HG02678 (cell line): ENCODE measurements at regions not wholly inside any gene's neighbourhood (a gene's known extent, or its start where the extent isn't known, plus 50 kb on each side); places are given as distances from the start of the nearest gene placed in this dataset.
"Not testable (repeated sequence)": the region's sequence is repeated elsewhere in the genome, so short reads cannot be mapped to it uniquely, and the experiment has no call there.

Experiments
- ATAC-seq: cut with Tn5 transposase; IDR thresholded peaks from one replicate; pipeline ENCODE4 v1.9.1; 2021; ENCODE audit warnings: mild to moderate bottlenecking, moderate library complexity; ENCODE audit not compliant: unreplicated experiment

DNA sequence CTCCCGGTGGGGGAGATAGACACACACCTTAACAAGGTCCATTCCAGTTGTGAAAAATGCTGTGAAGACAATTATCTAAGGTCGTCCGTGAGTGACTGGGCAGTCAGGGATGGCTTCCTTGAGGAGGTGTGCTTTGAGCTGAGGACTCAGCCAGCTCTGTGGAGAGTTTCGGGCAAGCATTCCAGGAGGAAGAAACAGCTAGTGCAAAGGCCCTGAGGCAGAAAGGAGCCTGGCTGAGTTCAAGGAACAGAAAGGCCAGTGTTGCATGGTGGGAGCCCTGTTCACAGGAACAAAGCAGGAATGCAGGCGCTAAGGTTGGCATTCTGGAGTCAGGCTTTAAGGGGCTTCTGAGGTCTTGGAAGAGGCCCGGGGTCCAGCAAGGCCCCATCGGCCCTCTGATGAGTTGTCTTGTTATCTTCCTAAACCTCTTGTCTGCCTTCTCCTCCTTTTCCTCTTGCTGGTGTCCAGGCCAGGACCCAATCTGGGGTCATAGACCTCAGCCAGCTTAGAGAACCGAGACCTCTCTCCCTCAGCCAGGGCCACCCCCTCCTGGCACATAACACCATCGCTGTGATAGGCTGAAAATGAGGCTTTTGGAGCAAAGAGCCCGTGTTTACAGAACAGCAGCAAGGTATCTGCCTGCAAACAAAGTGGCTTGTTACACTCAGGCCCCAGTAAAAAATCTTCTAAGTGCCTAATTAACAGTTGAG is 270.2 kb upstream of the MVB12B start:
- no peak for ATAC-seq

DNA sequence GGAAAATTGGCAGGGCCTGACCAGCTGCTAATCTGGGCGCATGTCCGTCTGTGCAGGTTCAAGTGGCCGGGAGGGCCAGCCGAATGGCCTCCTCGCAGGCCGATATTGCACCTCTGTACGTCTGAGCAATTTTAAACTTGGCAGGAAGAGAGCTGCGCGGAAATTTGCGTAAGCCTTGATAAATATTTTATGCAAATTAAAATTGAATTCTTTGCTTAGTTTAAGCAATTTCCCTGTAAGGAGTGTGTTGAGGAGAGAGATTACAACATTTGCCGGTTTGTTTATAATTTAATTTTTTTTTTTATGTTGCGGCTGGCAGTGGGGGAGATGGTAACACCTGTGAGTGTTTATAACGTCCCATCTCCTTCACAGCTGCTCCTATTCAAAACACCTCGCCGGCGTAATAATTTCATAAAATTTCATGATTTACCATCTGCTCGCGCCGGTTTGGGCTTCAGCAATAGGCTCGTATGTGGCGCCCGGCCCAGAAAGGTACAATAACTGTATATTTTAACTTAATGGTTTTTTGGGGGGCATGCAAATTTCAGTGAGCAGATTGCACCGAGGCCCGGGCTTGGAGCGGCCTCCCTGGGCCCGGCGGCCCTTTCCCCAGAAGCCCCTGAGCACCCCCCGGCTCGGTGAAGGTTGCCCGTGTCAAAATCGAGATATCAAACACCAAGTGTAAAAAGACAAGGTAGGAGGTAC is 269.4 kb upstream of the MVB12B start:
- ATAC-seq = no peak

DNA sequence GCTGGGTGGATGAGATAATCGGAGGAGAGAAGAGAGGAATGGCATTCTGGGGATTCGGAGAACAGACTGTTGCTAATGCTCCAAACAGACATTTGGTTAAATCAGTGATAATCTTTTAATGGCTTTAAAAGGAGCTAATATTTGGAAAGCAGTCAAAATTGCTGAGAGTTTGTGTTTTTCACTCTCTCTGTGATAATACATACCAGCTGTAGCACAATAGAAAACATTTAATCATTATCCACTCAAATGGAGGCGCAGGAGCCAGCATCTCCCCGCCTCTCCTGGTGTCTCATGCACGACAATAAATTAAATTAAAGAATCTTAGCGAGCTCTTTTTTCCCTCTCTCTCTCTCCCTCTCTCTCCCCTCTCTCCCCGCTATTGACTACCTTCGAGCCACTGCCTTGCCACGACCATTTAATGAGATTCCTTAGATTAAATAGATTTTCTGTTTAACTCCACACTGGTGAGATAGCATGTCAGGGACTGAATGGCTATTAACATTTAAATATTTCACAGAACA is 268.6 kb upstream of the MVB12B start:
- no peak for ATAC-seq

DNA sequence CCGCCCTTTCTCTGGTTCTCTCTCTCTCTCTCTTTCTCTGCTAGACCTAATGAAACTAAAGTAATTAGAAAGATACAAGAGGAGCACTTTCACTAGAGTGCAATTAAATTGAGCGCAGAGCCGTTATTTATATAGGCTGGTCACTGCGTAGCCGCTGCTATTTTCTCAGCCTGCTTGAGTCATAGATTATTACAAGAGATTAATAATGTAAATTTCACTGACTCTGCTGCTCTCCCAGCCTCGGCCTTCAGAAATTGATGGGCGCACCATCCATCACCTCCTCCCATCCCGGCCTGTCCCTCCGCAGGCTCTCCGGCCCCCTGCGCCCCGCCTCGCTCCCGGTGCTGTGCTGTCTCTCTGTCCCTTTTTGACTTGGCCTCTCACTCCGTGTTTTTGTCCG is 268.0 kb upstream of the MVB12B start:
- ATAC-seq = no peak

DNA sequence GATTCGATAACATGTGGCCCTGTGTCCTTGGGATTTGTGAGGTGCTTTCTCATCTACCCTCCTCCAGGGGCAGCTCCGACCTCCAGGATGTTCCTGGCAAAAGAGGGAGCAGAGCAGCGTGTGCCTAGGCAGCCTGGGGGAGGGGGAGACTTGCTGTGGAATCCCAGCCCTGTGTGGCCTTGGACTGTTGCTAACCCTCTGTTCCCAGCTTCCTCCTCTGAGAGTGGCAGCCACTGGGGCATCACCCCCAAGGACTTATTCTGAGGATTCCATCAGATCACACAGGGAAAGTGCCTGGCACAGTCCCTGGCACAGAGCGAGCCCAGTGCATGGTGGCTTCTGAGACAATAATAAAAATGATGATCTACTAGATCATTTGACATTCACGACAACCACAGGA is 265.1 kb upstream of the MVB12B start:
- ATAC-seq = no peak

DNA sequence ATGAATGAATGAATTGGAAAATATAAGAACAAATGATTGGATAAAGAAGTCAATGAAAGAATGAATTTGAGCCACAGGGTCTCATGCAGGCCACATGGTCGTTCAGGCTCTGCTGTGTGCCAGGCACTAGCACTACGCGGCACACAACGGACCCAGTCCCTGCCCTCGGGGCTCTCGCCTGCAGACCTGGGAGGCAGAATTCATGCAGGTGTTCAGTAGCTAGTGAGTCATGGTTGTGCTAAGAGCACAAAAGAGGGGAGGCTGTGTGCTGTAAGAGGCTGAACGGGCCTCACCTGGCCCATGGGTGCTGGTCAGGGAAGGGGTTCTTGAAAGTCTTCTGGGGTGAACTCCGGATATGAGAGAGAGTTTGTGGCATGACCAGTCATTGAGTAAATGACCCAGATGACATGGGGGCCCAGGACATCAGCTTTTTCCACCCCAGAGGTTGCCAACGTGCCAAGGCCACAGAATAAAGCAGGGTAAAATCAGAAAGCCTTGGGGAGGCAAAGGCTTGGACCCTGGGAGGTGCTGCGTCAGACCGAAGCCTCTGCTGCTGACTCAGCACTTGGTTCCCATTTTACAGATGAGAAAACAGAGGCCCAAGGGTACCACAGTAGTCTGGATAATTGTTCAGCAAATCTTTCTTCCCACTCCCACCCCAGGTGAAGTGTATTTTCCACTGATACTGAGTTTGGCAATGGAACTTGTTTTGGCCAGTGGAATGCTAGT is 264.3 kb upstream of the MVB12B start:
- ATAC-seq = no peak

DNA sequence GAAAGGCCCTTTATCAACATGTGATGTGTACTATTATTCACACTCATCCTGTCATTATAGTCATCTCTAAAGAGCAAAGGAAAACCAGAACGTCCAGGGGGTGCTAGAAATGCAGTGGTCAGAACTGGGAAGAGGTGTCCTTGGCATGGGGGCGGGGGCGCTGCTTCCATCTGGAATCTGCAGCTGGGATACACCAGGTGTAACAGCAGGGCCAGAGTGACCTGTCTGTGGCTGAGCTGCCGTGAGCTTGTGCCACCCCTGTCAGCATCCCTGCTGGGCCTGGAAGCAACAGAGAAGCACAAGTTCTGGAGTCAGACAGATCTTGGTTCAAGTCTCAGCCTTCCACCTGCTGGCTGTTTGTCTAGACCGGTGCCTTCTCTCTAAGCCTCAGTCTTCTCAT is 263.3 kb upstream of the MVB12B start:
- no peak for ATAC-seq

DNA sequence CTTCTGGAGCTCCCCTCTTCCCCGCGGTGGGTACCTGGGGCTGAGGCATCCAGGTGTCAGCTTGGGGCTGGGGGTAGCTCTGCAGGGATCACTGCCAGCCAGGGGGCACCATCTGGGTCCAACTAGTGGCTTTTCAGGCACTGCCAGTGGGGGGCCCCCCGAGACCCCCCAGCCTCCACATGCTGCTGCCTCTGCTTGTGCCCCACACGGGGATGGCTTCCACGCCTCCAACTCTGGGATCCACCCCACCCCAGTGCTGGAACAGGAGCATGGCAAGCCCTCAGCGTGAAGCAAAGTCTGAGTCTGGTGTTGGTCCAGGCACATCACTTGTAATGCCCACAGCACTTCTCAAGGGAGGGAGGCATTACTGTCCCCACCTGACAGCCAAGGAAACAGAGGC is 260.5 kb upstream of the MVB12B start:
- ATAC-seq = no peak

DNA sequence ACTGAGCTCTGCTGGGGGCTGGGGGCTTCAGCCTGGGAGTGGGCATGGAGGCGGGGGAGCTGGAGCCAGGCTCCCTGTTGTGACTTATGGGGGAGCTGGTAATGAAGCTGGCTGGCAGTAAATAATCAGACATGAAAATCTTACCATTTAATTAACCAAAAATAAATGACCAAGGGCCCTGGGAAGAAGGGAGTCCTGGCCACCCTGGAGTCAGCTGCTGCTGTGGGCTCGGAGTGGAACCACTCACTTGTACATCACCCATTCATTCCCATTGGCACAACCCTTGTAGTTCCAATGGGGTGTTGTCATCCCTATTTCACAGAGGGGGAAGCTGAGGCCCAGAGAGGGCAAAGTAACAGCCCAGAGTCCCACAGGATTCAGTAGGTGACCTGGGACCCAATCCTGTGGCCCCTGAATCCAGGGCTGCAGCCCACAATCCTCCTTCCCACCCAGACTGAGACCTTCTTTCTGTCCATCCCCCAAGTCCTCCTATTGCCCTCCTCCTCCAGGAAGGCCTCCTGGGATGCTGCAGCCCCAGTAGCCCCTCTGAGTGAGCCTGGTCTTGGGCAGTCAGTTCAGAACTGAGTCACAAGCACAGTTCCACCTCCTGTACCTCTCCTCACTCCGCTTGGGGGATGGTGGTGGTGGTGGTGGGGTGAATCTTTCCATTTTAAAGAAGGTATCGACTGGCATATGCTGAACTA is 259.4 kb upstream of the MVB12B start:
- no peak for ATAC-seq

DNA sequence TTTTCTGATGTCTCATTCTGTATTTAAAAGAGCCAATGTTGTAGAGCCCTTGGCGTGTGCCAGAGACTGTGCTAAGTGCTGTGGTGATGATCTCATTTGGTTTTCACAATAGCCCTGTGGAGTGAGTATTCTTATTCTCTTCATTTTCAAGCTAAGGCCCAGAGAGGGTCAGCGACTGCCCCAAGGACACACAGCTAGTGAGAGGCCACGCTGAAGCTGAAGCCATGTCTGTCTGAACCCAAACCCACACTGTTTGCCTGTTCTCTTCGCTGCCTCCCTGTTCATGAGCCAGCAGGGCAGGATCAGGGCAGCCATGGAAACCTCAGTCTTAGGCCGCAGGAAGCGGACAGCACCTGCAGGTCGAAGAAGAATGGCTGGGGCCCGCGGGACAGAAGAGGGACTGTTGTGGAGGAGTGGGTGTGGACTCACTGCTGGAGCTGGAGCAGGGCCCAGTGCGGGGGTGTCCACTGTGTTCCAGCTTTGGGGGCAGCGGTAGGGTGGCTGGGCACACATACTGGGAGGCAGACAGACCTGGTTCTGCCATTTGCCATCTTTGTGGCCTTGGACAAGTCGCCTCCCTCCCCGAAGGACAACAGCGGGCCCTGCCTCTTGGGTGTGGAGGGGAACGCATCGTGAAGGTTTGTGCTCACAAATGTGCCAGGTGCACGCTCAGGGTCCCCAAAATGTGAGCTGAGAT is 257.9 kb upstream of the MVB12B start:
- no peak for ATAC-seq

DNA sequence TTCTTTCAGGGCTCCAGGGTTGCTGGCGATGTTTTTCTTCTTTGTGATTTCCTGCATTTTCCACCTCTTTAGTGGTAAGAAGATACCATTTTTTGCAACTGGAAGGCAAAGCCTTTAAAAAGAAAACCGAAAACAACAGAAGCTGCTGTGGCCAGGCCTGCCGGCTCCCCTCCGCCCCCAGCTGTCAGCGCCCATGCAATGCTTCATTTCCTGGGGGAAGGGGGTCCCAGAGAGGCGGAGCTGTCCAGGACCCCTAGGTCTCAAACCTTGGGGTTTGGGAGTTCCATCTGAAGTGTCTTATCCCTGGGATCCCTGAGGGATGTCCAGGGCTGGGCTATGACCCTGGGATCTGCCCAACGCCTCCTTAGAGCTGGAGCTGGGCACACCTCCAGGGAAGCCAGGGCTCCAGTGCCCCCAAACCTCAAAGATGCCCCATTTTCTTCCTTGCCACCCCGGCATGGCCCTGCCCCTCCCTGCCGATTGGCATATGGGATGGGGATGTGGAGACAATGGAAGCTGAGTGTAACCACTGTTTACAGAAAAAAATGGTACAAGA is 257.2 kb upstream of the MVB12B start:
- ATAC-seq = no peak

DNA sequence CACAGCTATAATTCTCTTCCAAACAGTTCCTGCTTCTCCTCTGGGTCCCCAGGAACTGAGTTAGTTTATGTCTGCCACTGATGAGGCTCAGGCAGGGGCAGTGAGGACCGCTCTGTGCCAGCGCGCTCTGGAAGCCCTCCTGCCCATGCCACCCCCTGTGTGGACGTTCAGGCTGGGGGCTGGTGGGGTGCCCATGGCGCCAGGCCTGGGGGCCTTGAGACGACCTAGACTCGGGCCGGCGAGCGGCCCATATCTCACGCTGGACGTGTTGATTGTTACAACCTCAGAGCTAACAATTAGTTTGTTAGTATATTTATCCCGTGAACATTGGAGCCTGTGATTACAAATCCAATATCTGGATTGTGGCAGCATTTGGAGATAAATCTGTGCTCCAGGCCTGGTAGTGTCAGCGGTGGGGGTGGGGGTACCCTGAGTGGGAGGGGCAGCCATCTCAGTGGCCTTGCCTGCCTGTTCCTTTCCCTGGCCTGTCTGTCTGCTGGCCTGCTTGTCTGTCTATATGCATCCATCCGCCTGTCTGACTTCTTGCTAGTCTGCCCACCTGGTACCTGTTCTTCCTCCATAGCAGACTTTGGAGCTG is 256.5 kb upstream of the MVB12B start:
- ATAC-seq = no peak

DNA sequence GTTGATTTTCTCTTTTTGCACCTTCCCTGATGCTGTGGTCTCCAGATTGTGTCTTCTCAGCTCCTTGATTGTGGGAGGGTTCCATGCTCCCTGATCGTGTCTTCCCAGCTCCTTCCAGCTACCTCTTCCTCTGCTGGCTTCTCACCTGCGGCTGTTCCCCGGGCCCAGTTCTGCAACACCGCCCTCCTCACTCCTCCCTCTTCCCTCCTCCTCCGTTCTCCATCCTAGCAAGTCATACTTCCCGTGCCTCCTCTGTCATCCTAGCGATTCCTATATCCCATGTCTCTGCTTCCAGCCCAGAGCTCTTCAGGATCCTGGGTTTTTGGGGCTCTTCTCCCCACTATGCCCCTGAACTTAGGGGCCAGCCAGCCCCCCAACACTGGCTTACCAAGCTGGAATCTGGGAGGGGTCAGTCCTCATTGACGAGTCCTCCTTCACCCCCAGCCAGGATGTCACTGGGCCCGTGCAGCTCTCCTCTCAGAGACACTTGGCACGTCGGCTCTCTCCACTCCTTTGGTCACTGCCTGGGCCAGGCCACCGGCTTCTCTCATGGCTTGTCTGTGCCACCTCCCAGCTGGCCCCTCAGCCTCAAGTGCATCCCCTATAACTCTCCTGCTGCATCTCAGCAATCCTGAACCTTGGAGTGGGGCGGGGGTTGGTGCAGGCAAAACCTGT is 255.4 kb upstream of the MVB12B start:
- ATAC-seq = no peak

DNA sequence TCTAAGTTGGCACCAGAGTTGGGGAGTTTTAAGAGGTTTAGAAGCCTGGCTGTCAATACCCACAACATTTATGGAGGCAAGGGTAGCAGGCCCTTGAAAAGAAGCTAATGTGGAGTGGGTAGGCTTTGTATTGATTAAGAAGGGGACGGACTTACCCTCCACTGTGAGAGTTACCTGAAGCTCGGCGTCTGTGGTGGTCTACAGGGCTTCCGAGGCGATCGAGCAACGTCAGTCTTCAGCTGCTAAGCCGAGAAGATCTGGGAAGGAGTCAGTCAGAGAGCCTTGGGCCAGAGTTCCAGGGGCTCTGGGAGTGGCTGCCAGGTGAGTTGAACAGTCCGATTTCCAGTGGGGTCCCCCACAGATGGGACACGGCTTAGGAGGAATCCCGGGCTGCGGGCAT is 249.0 kb upstream of the MVB12B start:
- ATAC-seq = not testable (repeated sequence)

DNA sequence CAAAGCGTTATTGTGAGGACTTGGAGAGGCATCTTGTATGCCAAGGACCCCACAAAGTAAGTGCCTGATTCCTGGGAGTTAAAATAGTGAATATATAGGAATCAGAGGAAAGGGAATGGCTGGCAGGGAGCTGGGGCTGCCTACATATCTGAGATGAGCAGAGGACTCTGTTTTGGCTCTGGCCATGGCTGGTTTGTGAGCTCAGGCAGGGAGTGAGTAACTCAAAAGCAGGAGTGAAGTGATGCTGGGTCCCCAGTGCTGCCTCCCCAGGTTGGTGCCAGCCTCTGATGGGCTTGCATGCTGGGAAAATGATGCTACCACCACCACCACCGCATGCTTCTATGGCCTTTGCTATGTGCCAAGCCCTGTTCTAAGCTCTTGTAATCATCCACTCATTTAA is 246.0 kb upstream of the MVB12B start:
- ATAC-seq = no peak

DNA sequence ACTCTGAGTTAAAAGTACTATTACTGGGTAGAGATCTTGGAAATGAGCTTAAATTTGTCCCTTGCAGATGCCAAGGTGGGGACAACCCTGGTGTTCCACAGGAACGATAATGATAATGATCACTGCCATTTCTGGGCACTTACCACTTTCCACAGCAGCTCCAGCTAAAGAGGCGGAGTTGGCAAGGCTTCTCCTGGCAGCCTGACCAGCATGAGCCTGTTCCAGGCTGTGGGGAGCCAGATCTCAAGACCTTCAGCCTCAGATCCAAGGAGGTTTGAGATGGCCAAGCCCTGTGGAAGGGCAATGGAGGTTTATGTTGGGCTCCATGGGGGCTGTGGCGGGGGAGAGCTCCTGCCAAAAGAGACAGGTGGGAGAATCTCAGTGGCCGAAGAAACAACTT is 244.9 kb upstream of the MVB12B start:
- no peak for ATAC-seq

DNA sequence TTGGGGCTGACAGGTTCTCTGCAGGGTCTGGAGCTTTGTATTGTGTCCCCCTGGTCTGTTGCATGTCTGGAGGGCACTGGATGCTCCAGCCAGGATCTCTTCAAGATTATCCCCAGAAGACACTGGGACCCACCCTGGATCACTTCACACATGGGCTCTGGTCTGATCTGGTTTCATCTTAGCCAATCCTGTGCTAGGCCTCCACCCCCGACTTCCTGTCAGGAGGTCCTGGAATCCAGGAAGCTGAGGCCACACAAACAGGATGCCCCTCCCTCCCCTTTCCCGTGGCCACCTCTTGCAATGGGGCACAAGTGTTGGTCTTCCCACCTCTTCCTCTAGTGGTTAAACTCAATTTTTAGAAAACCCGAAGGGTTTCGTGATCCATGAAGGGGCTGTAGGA is 242.6 kb upstream of the MVB12B start:
- no peak for ATAC-seq

DNA sequence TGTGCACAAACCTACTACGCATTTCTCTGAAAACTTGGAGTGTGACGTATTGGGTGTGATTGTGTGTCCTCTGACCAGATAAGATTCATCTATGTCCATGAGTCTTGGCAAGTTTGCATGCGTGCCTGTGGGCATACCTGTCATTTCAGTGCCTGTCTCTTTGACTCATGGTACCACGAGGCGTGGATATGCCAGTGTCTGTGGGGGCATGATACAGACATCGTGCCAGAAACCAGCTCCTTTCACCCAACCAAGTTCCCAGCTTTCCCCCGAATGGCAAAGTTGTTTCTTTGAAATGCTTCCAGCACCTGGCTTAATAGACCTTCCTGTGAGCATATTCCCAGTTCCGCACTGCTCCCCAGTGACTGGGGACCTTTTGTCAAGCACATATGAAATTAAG is 241.9 kb upstream of the MVB12B start:
- ATAC-seq = no peak

DNA sequence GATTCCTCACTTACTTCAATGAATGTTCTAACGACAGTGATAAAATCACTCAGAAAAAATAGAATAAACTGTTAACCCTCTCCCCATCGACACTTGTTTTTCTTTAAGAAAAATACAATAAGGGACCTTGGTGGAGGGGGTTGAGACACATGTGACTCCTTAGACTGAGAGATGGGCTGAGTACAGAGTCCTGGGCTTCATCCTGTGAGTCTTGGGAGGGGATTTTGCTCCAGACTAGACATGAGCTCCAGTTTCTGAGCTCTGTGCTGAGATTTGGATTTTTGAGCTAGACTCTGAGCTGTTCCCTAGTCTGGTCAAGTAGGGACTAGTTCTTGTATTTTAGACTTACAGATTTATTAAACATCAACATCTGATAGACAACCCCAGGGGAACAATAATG is 241.5 kb upstream of the MVB12B start:
- no peak for ATAC-seq
